ENCODE measurements at regions not wholly inside any gene's neighbourhood (a gene's known extent, or its start where the extent isn't known, plus 50 kb on each side); places are given as distances from the start of the nearest gene placed in this dataset.

- TF ChIP-seq SIN3A (IDR thresholded peaks at IDR 0.05; ENCODE audit: borderline replicate concordance, insufficient read depth, low read length) (no peak), POLR2AphosphoS5 (IDR thresholded peaks at IDR 0.05; ENCODE audit: low read depth, low read length) (no peak), TAF1 (IDR thresholded peaks at IDR 0.05; ENCODE audit: borderline replicate concordance, insufficient read depth, low read length) (no peak), FOXP2 (optimal IDR thresholded peaks at IDR 0.05; ENCODE audit: borderline replicate concordance, extremely low read depth, extremely low read length, insufficient read depth) (no peak), REST (IDR thresholded peaks at IDR 0.05; ENCODE audit: insufficient read depth in 1 of 2, low read depth in 2 of 2, low read length in 2 of 2) (no peak)
Observed at GRCh38 chr1:209343511-209343910, 240.0 kb upstream of the CAMK1G start.

- no peak for TF ChIP-seq REST (IDR thresholded peaks at IDR 0.05; ENCODE audit: insufficient read depth in 1 of 2, low read depth in 2 of 2, low read length in 2 of 2)
- no peak for TF ChIP-seq TAF1 (IDR thresholded peaks at IDR 0.05; ENCODE audit: borderline replicate concordance, insufficient read depth, low read length)
- no peak for TF ChIP-seq POLR2AphosphoS5 (IDR thresholded peaks at IDR 0.05; ENCODE audit: low read depth, low read length)
- TF ChIP-seq FOXP2 (optimal IDR thresholded peaks at IDR 0.05; ENCODE audit: borderline replicate concordance, extremely low read depth, extremely low read length, insufficient read depth): no peak
- no peak for TF ChIP-seq SIN3A (IDR thresholded peaks at IDR 0.05; ENCODE audit: borderline replicate concordance, insufficient read depth, low read length)
Observed at GRCh38 chr1:209344156-209344555, 239.4 kb upstream of the CAMK1G start.

- no peak for TF ChIP-seq SIN3A (IDR thresholded peaks at IDR 0.05; ENCODE audit: borderline replicate concordance, insufficient read depth, low read length)
Observed at GRCh38 chr1:209349363-209350308, 233.9 kb upstream of the CAMK1G start.

DNA sequence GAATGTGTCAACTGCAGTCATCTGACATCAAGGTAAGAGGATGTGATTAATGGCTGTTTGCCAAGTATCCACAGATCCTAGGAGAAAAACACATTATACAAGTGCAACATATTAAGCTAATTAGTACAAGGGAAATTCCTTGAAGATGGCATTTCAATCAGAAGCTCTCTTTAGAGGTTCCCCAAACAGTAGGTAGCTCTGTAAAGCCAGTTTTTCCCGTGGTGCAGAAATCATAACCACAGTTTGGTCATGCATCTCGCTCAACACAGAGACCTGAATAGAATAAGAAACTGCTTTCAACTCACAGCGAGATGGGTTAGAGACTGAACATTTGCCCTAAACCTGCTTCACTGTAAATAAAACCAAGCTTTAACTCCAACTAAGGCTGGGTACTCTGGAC, 230.5 kb upstream of the CAMK1G start:
- no peak for TF ChIP-seq FOXP2 (optimal IDR thresholded peaks at IDR 0.05; ENCODE audit: borderline replicate concordance, extremely low read depth, extremely low read length, insufficient read depth)
- TF ChIP-seq REST (IDR thresholded peaks at IDR 0.05; ENCODE audit: insufficient read depth in 1 of 2, low read depth in 2 of 2, low read length in 2 of 2): no peak
- no peak for TF ChIP-seq TAF1 (IDR thresholded peaks at IDR 0.05; ENCODE audit: borderline replicate concordance, insufficient read depth, low read length)
- no peak for TF ChIP-seq SIN3A (IDR thresholded peaks at IDR 0.05; ENCODE audit: borderline replicate concordance, insufficient read depth, low read length)
- TF ChIP-seq POLR2AphosphoS5 (IDR thresholded peaks at IDR 0.05; ENCODE audit: low read depth, low read length): no peak

DNA sequence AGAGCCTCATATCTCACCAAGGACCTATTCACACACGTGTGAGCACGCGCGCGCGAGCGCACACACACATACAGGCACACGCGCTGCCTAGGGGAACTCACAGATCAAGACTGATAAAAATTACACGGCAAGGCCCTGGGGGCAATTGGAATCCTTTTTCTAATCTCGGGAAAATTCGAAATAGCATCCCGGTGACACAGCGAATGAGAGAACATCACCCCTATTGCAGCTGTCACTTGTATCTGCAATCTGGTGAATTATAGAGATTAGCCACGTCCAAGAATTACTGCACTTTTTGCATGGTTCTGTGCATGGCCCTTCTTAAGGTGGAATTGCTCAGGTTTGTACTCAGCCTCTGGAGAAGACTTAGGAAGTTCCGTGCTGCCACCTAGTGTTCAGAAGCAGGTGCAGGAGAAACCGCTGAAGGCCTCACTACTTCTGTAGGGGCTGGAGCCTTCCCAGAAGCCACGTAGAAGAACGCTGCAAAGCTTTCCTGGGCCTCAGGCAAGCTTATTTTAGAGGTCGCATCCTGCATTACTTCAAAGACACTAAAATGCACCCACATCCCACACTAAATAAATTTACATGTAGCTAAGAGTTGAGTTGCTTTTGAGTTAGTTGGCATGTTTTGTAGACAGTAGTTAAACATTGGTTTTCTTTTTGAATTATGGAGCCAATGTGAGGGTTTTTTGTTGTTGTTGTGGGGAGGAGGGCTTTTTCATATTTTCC, 229.2 kb upstream of the CAMK1G start:
- no peak for TF ChIP-seq FOXP2 (optimal IDR thresholded peaks at IDR 0.05; ENCODE audit: borderline replicate concordance, extremely low read depth, extremely low read length, insufficient read depth)
- TF ChIP-seq POLR2AphosphoS5 (IDR thresholded peaks at IDR 0.05; ENCODE audit: low read depth, low read length): no peak
- no peak for TF ChIP-seq SIN3A (IDR thresholded peaks at IDR 0.05; ENCODE audit: borderline replicate concordance, insufficient read depth, low read length)
- TF ChIP-seq TAF1 (IDR thresholded peaks at IDR 0.05; ENCODE audit: borderline replicate concordance, insufficient read depth, low read length): no peak
- no peak for TF ChIP-seq REST (IDR thresholded peaks at IDR 0.05; ENCODE audit: insufficient read depth in 1 of 2, low read depth in 2 of 2, low read length in 2 of 2)

Measured in PFSK-1 (cell line).